ENCODE measurements at regions not wholly inside any gene's neighbourhood (a gene's known extent, or its start where the extent isn't known, plus 50 kb on each side); places are given as distances from the start of the nearest gene placed in this dataset.

DNA sequence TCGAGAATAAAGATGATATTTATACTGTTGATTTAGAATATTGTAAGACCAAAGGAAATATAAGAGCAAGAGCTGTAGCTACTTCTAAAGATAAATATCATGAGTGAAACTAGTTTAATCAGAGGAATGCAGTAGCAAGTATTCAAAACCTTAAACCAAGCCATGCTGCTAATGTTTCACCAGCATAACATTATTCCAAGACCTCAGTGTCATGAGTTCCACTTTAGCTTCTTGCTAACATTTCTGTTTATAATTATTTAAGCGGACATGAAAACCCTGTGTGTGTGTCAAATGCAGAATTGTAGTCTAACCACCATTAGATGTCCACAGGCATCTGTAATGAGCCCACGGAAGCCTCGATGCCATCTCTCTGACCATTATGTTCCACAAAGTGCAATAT lies 752.6 kb upstream of the MARCKS start:
- TF ChIP-seq POLR2AphosphoS5 (IDR thresholded peaks at IDR 0.05; ENCODE audit: low read depth) (no peak), GABPA (IDR thresholded peaks at IDR 0.05; ENCODE audit: low read depth) (no peak), SPI1 (IDR thresholded peaks at IDR 0.05; ENCODE audit: borderline replicate concordance, low read depth) (no peak)
- TF ChIP-seq, protein P1, sequence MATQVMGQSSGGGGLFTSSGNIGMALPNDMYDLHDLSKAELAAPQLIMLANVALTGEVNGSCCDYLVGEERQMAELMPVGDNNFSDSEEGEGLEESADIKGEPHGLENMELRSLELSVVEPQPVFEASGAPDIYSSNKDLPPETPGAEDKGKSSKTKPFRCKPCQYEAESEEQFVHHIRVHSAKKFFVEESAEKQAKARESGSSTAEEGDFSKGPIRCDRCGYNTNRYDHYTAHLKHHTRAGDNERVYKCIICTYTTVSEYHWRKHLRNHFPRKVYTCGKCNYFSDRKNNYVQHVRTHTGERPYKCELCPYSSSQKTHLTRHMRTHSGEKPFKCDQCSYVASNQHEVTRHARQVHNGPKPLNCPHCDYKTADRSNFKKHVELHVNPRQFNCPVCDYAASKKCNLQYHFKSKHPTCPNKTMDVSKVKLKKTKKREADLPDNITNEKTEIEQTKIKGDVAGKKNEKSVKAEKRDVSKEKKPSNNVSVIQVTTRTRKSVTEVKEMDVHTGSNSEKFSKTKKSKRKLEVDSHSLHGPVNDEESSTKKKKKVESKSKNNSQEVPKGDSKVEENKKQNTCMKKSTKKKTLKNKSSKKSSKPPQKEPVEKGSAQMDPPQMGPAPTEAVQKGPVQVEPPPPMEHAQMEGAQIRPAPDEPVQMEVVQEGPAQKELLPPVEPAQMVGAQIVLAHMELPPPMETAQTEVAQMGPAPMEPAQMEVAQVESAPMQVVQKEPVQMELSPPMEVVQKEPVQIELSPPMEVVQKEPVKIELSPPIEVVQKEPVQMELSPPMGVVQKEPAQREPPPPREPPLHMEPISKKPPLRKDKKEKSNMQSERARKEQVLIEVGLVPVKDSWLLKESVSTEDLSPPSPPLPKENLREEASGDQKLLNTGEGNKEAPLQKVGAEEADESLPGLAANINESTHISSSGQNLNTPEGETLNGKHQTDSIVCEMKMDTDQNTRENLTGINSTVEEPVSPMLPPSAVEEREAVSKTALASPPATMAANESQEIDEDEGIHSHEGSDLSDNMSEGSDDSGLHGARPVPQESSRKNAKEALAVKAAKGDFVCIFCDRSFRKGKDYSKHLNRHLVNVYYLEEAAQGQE (IDR thresholded peaks at IDR 0.05; ENCODE audit: insufficient replicate concordance, low read depth) = no peak
- TF ChIP-seq, protein P2, sequence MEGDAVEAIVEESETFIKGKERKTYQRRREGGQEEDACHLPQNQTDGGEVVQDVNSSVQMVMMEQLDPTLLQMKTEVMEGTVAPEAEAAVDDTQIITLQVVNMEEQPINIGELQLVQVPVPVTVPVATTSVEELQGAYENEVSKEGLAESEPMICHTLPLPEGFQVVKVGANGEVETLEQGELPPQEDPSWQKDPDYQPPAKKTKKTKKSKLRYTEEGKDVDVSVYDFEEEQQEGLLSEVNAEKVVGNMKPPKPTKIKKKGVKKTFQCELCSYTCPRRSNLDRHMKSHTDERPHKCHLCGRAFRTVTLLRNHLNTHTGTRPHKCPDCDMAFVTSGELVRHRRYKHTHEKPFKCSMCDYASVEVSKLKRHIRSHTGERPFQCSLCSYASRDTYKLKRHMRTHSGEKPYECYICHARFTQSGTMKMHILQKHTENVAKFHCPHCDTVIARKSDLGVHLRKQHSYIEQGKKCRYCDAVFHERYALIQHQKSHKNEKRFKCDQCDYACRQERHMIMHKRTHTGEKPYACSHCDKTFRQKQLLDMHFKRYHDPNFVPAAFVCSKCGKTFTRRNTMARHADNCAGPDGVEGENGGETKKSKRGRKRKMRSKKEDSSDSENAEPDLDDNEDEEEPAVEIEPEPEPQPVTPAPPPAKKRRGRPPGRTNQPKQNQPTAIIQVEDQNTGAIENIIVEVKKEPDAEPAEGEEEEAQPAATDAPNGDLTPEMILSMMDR (IDR thresholded peaks at IDR 0.05; ENCODE audit: insufficient read depth, low read length) = no peak
- Histone ChIP-seq H3K27me3 (ENCODE audit: insufficient read depth, poor library complexity, severe bottlenecking) (no peaks in the 10 kb centered on the region), H3K27ac (replicated peaks) (no peak overlapping the region), H3K4me3 (replicated peaks; ENCODE audit: insufficient read depth, low read length) (no peak overlapping the region)
- no peak for DNase-seq (ENCODE audit: low read depth in 1 of 2, low spot score in 1 of 2)

DNA sequence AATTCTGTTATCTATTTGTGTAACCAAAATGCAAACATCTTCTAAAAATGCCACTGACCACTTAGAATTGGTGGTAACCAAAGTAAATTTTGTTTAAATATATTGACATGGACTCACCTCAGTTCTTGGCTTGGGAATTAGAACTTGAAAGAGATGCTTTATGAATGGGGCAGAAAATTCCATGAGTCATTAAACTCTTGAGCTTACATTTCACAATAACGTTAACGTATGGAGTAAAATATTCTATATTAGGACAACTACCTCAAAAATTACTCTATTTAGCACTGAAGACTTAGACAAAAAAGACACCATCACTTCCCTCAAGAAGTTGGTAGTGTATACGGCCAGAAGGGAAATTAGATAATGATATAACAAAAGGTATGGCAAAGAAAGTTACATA lies 752.2 kb upstream of the MARCKS start:
- H3K27me3 ChIP-seq (ENCODE audit: insufficient read depth, poor library complexity, severe bottlenecking) = no peaks in the 10 kb centered on the region
- no peak overlapping the region for H3K27ac ChIP-seq (replicated peaks)
- no peak for DNase-seq (ENCODE audit: low read depth in 1 of 2, low spot score in 1 of 2)
- TF ChIP-seq, protein P2 (IDR thresholded peaks at IDR 0.05; ENCODE audit: insufficient read depth, low read length) = no peak
- TF ChIP-seq, protein P1 (IDR thresholded peaks at IDR 0.05; ENCODE audit: insufficient replicate concordance, low read depth) = no peak
- no peak for TF ChIP-seq SPI1 (IDR thresholded peaks at IDR 0.05; ENCODE audit: borderline replicate concordance, low read depth)
- no peak for TF ChIP-seq POLR2AphosphoS5 (IDR thresholded peaks at IDR 0.05; ENCODE audit: low read depth)
- no peak for TF ChIP-seq GABPA (IDR thresholded peaks at IDR 0.05; ENCODE audit: low read depth)
- no peak overlapping the region for H3K4me3 ChIP-seq (replicated peaks; ENCODE audit: insufficient read depth, low read length)

DNA sequence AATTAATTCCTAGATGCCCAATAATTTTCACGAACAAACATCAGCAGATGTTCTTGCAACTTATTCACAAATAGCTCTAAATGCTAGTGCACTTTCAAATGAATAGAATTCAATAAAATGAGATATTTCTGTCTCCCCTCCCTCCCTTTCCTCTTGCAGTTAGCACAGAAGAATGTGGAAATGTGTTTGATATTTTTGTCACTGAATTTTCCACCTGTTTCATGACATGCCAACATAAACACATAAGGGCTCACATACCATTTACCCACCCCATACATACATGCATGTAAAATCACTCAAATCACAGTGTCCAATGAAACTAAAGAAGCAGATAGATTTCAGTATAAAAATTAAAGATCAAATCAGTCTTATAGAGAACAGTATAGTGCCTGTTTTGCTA lies 746.9 kb upstream of the MARCKS start:
- H3K4me3 ChIP-seq (replicated peaks; ENCODE audit: insufficient read depth, low read length) = no peak overlapping the region
- no peak for DNase-seq (ENCODE audit: low read depth in 1 of 2, low spot score in 1 of 2)
- TF ChIP-seq, protein P2 (IDR thresholded peaks at IDR 0.05; ENCODE audit: insufficient read depth, low read length) = no peak
- no peak for TF ChIP-seq POLR2AphosphoS5 (IDR thresholded peaks at IDR 0.05; ENCODE audit: low read depth)
- TF ChIP-seq GABPA (IDR thresholded peaks at IDR 0.05; ENCODE audit: low read depth) = no peak
- TF ChIP-seq SPI1 (IDR thresholded peaks at IDR 0.05; ENCODE audit: borderline replicate concordance, low read depth) = no peak
- TF ChIP-seq, protein P1 (IDR thresholded peaks at IDR 0.05; ENCODE audit: insufficient replicate concordance, low read depth) = no peak
- no peak overlapping the region for H3K27ac ChIP-seq (replicated peaks)
- H3K27me3 ChIP-seq (ENCODE audit: insufficient read depth, poor library complexity, severe bottlenecking) = no peaks in the 10 kb centered on the region
